H7 (cell line): ENCODE measurements at regions not wholly inside any gene's neighbourhood (a gene's known extent, or its start where the extent isn't known, plus 50 kb on each side); places are given as distances from the start of the nearest gene placed in this dataset.
"Not testable (repeated sequence)": the region's sequence is repeated elsewhere in the genome, so short reads cannot be mapped to it uniquely, and the experiment has no call there.

Experiments used
- DNase-seq: peaks from one replicate; pipeline ENCODE4 v3.0.0; 2012
- H3K27me3 ChIP-seq: 2 replicates; pipeline ENCODE4 v1.6.0; 2011; ENCODE audit warnings: mild to moderate bottlenecking, low read length; ENCODE audit not compliant: control insufficient read depth, insufficient read depth
- H3K36me3 ChIP-seq: replicated peaks from 2 replicates; pipeline ENCODE4 v1.5.1; 2011; ENCODE audit warnings: low read length; ENCODE audit not compliant: control insufficient read depth, insufficient read depth
- H3K4me3 ChIP-seq: 2 replicates; pipeline ENCODE4 v1.5.1; 2011; ENCODE audit warnings: low read depth, mild to moderate bottlenecking, control low read depth, low read length, moderate library complexity; ENCODE audit not compliant: insufficient read depth

- not testable (repeated sequence) for DNase-seq, H3K36me3 ChIP-seq, H3K4me3 ChIP-seq
Observed at GRCh38 chr14:83188311-83188710, 1654.7 kb upstream of the SEL1L start.

GRCh38 chr14:83196236-83196635, 1662.6 kb upstream of the SEL1L start:
- no peak for DNase-seq
- Histone ChIP-seq H3K27me3 (no peaks in the 10 kb centered on the region), H3K4me3 (no peak overlapping the region), H3K36me3 (no peaks in the 10 kb centered on the region)

More at GRCh38 chr14:83188311-83188710, 1654.7 kb upstream of the SEL1L start:
- H3K27me3 ChIP-seq, result not testable (repeated sequence)

- DNase-seq, result no peak
- no peaks in the 10 kb centered on the region for H3K27me3 ChIP-seq
- H3K36me3 ChIP-seq, result no peaks in the 10 kb centered on the region
- H3K4me3 ChIP-seq, result no peak overlapping the region
Observed at GRCh38 chr14:83197271-83197670, 1663.6 kb upstream of the SEL1L start.

- Histone ChIP-seq H3K36me3 (no peaks in the 10 kb centered on the region), H3K27me3 (no peaks in the 10 kb centered on the region), H3K4me3 (no peak overlapping the region)
- no peak for DNase-seq
Observed at GRCh38 chr14:83207550-83207949, 1673.9 kb upstream of the SEL1L start.

- H3K36me3 ChIP-seq, result no peaks in the 10 kb centered on the region
- H3K27me3 ChIP-seq, result no peaks in the 10 kb centered on the region
- no peak for DNase-seq
- H3K4me3 ChIP-seq, result no peak overlapping the region
Observed at GRCh38 chr14:83208341-83208740, 1674.7 kb upstream of the SEL1L start.

- no peaks in the 10 kb centered on the region for H3K27me3 ChIP-seq
- H3K36me3 ChIP-seq, result no peaks in the 10 kb centered on the region
- no peak overlapping the region for H3K4me3 ChIP-seq
- DNase-seq, result no peak
Observed at GRCh38 chr14:83217492-83217891, 1683.8 kb upstream of the SEL1L start.

GRCh38 chr14:83247924-83248639, 1714.4 kb upstream of the SEL1L start:
- H3K36me3 ChIP-seq, result no peaks in the 10 kb centered on the region
- no peak overlapping the region for H3K4me3 ChIP-seq
- no peaks in the 10 kb centered on the region for H3K27me3 ChIP-seq
- no peak for DNase-seq

- Histone ChIP-seq H3K4me3 (no peak overlapping the region), H3K36me3 (no peaks in the 10 kb centered on the region), H3K27me3 (no peaks in the 10 kb centered on the region)
- no peak for DNase-seq
Observed at GRCh38 chr14:83251402-83251801, 1717.7 kb upstream of the SEL1L start.

GRCh38 chr14:83253870-83254269, 1720.2 kb upstream of the SEL1L start:
- DNase-seq, result no peak
- Histone ChIP-seq H3K36me3 (no peaks in the 10 kb centered on the region), H3K27me3 (no peaks in the 10 kb centered on the region)

GRCh38 chr14:83255015-83255726, 1721.5 kb upstream of the SEL1L start:
- no peak overlapping the region for H3K4me3 ChIP-seq
- no peaks in the 10 kb centered on the region for H3K36me3 ChIP-seq
- H3K27me3 ChIP-seq, result no peaks in the 10 kb centered on the region
- no peak for DNase-seq

More at GRCh38 chr14:83253870-83254269, 1720.2 kb upstream of the SEL1L start:
- H3K4me3 ChIP-seq, result no peak overlapping the region

GRCh38 chr14:83255727-83256090, 1722.1 kb upstream of the SEL1L start:
- no peak overlapping the region for H3K4me3 ChIP-seq
- DNase-seq, result no peak
- no peaks in the 10 kb centered on the region for H3K36me3 ChIP-seq
- no peaks in the 10 kb centered on the region for H3K27me3 ChIP-seq

- Histone ChIP-seq H3K4me3 (no peak overlapping the region), H3K27me3 (no peaks in the 10 kb centered on the region), H3K36me3 (no peaks in the 10 kb centered on the region)
- DNase-seq, result no peak
Observed at GRCh38 chr14:83257466-83258439, 1724.1 kb upstream of the SEL1L start.

- Histone ChIP-seq H3K36me3 (no peaks in the 10 kb centered on the region), H3K27me3 (no peaks in the 10 kb centered on the region), H3K4me3 (no peak overlapping the region)
- DNase-seq, result no peak
Observed at GRCh38 chr14:83260751-83261150, 1727.1 kb upstream of the SEL1L start.

GRCh38 chr14:83269583-83269982, 1735.9 kb upstream of the SEL1L start:
- H3K36me3 ChIP-seq, result no peaks in the 10 kb centered on the region
- no peaks in the 10 kb centered on the region for H3K27me3 ChIP-seq
- no peak for DNase-seq
- H3K4me3 ChIP-seq, result no peak overlapping the region
